ENCODE measurements at regions not wholly inside any gene's neighbourhood (a gene's known extent, or its start where the extent isn't known, plus 50 kb on each side); places are given as distances from the start of the nearest gene placed in this dataset.
A peak's percentile ranks its signal among the peaks of the same experiment; 100 is the strongest.

DNA sequence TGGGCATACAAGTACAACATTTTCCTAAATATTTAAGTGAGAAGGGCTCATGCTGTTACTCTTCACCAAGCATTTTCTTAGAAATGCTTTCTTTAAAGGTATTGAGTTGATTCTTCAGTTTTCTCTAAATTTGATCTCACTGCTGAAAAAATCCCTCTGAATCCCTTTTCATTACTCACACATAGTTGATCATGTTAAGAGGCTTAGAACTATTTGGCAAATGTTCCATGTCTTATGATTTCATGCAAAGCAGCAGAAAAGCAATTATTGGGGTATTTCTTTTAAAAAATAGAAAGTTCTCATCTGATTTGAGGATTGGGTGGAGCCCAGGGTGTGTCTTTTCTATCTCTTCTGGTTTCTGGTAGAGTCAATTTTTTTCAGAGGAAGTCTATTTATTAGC lies 1079.8 kb upstream of the ZEB2 start:
- TF ChIP-seq, protein P1, sequence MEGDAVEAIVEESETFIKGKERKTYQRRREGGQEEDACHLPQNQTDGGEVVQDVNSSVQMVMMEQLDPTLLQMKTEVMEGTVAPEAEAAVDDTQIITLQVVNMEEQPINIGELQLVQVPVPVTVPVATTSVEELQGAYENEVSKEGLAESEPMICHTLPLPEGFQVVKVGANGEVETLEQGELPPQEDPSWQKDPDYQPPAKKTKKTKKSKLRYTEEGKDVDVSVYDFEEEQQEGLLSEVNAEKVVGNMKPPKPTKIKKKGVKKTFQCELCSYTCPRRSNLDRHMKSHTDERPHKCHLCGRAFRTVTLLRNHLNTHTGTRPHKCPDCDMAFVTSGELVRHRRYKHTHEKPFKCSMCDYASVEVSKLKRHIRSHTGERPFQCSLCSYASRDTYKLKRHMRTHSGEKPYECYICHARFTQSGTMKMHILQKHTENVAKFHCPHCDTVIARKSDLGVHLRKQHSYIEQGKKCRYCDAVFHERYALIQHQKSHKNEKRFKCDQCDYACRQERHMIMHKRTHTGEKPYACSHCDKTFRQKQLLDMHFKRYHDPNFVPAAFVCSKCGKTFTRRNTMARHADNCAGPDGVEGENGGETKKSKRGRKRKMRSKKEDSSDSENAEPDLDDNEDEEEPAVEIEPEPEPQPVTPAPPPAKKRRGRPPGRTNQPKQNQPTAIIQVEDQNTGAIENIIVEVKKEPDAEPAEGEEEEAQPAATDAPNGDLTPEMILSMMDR (conservative IDR thresholded peaks at IDR 0.05; ENCODE audit: low read length) = no peak
- H3K4me3 ChIP-seq (ENCODE audit: low read length) = no peak overlapping the region
- DNase-seq (ENCODE audit: low read depth) = peak; percentile 66

DNA sequence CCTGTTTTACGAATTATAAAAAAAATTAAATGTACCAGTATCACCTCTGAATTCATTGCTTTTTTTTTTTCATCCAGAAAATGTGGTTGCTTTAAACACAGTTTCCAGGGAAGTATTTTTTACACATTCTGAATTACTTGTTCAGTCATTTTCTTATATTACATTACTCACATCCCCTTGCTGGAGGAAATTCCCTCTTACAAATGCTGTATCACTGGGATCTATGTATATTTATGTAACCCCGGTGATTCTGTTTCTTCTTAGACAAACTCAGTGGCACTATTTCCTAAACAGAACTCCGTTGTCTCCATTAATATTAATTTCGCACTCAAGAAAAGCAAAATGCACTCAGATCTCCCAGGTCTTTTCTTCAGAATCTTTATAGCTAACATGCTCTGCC lies 1078.5 kb upstream of the ZEB2 start:
- DNase-seq (ENCODE audit: low read depth) = no peak
- TF ChIP-seq, protein P1 (conservative IDR thresholded peaks at IDR 0.05; ENCODE audit: low read length) = no peak
- H3K4me3 ChIP-seq (ENCODE audit: low read length) = no peak overlapping the region

DNA sequence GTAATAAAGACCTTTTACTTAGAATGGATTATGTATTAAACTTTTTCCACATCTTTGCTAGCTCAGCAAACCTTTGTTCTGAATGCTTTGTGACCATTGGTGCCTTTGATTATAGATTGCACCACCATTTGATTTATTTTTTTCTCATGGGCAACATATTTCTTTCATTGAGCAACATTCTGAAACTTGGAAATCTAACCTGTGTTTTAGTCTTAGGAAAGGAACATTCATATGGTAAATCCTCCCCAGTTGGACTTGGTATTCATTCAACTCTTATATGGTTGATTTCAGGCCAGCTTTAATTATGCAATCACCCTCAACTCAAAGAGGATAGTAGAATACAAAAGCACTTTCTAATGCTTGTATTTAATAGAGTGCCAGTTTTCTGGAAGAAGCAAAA lies 1077.9 kb upstream of the ZEB2 start:
- no peak overlapping the region for H3K4me3 ChIP-seq (ENCODE audit: low read length)
- peak; percentile 81 for DNase-seq (ENCODE audit: low read depth)
- TF ChIP-seq, protein P1 (conservative IDR thresholded peaks at IDR 0.05; ENCODE audit: low read length) = no peak

DNA sequence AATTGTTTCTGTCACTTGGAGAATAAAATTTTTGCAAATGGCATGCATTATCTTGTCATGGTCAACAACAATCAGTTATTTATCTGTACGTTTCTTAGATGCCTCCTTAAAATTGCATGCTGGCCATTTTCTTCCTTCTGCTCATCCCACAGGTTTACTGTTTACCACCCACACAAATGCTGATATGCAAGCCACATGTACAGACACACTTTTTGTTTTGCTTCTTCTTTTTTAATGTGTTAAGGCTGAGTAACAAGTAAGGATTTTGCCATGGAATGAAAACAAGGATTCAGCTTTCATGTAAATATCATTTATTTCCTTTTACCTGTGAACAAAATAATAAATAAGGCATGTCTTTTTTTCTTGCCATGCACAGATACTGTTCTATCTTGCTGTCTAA lies 1077.1 kb upstream of the ZEB2 start:
- peak; percentile 18 for DNase-seq (ENCODE audit: low read depth)
- no peak overlapping the region for H3K4me3 ChIP-seq (ENCODE audit: low read length)
- TF ChIP-seq, protein P1 (conservative IDR thresholded peaks at IDR 0.05; ENCODE audit: low read length) = no peak

DNA sequence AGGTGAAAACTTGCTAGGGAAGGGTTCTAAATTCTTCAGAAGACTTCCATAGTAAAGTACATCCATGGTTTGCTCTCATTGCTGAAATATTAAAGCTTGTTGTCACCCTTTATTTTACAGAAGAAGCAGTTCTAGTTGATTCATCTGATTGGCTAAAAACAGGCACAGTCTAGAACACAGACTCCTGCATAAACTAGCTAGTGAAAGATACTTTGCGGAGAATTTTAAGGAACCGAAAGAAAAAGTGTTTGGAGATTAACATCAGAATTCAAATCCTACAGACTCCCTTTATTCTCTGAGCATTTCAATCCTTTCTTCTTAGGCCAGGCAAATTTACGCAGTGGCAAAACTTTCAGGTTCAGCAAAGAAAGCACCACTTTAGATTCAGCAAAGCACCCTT lies 1076.5 kb upstream of the ZEB2 start:
- TF ChIP-seq, protein P1 (conservative IDR thresholded peaks at IDR 0.05; ENCODE audit: low read length) = no peak
- no peak for DNase-seq (ENCODE audit: low read depth)

DNA sequence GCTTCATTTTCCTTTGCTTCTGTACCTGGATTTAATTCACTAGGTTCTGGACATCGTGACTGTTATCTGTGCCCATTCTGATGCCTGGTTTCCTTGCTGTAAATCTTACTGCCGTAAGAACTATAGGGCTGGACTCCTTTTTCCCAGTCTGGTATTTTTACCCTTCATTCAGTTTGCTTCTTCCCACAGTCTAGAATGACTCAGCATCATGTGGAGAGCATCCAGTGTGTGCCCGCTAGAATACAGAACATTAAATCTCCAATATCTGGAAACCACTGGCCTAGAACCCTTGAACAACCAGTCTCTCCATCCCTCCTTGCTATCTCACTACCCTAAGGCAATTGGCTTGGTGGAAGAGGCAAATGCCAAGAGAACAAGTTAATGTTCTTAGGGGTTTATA lies 1075.4 kb upstream of the ZEB2 start:
- TF ChIP-seq, protein P1 (conservative IDR thresholded peaks at IDR 0.05; ENCODE audit: low read length) = no peak
- H3K4me3 ChIP-seq (ENCODE audit: low read length) = no peak overlapping the region
- DNase-seq (ENCODE audit: low read depth) = peak; percentile 13

More for the DNA sequence above, 1076.5 kb upstream of the ZEB2 start:
- H3K4me3 ChIP-seq (ENCODE audit: low read length) = no peak overlapping the region

DNA sequence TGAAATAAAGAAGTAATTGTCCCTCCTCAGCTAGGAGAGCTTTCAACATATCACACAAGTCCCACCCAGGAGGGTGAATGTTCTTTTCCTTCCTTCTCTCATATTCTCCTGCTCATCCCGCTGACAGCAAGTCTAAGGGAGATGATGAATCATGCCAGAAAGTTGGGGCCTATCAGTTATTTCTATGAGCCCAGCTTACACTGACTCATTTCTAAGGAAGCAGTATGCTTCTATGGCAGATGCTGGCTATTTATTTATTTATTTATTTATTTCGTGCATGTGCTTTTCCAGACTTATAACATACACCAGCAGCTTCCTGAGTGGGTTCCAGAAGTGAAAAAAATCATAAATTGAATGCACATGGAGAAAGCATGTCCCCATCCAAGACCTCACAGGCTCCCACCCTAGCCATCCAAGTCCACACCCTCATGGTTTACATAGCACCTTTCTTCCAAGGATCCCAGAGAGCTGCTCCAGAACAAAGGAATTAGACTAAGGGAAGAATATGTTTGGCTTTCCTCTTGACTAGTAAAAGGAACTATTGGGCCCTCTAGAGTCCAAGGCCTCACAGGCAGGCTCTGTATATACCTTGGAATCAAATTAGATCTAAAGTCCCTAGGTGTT lies 1074.2 kb upstream of the ZEB2 start:
- no peak overlapping the region for H3K4me3 ChIP-seq (ENCODE audit: low read length)
- DNase-seq (ENCODE audit: low read depth) = peak; percentile 85
- TF ChIP-seq, protein P1 (conservative IDR thresholded peaks at IDR 0.05; ENCODE audit: low read length) = peak; percentile 48
